Testis (tissue), 2 donors: ENCODE measurements at regions not wholly inside any gene's neighbourhood (a gene's known extent, or its start where the extent isn't known, plus 50 kb on each side); places are given as distances from the start of the nearest gene placed in this dataset.

Source experiments
- DNase-seq: peaks from one replicate; pipeline ENCODE4 v3.0.0-alpha.2; 2019
- H3K27ac ChIP-seq, 2 donors: fragments of 200-600 bp; sonication (generic); one replicate each; pipeline ENCODE4 v1.5.1; 2019
- H3K27me3 ChIP-seq: fragments of 200-600 bp; sonication (generic); one replicate; pipeline ENCODE4 v1.5.1; 2019
- H3K36me3 ChIP-seq: fragments of 200-600 bp; sonication (generic); one replicate; pipeline ENCODE4 v1.5.1; 2017; ENCODE audit warnings: low read depth; ENCODE audit errors: missing control alignments
- H3K4me1 ChIP-seq: fragments of 200-600 bp; sonication (generic); one replicate; pipeline ENCODE4 v1.5.1; 2019
- H3K4me3 ChIP-seq, 2 donors: fragments of 200-600 bp; sonication (generic); one replicate each; pipeline ENCODE4 v1.5.1; 2017 to 2019
- H3K9me3 ChIP-seq: fragments of 200-600 bp; sonication (generic); one replicate; pipeline ENCODE4 v1.5.1; 2017
- CTCF ChIP-seq, 3 experiments: fragments of 450-650 bp in 2 of 3; fragments of 200-600 bp in 1 of 3; sonication (generic) in 1 of 3; IDR thresholded peaks; one replicate each; pipeline ENCODE4 v1.5.1; 2016 to 2019; ENCODE audit warnings: antibody characterized with exemption in 3 of 3, mild to moderate bottlenecking in 2 of 3, moderate library complexity in 1 of 3
- POLR2A ChIP-seq: fragments of 450-650 bp; IDR thresholded peaks from one replicate; pipeline ENCODE4 v1.6.1; 2017; ENCODE audit warnings: antibody characterized with exemption, mild to moderate bottlenecking, moderate library complexity
- WGBS, 2 donors: methylation state at CpG; one replicate each; pipeline ENCODE4 v1.1.5; 2018; 5-methylcytosine and 5-hydroxymethylcytosine counted together
- intact Hi-C: fragments of 100-400 bp; cut with DNase I; formaldehyde crosslinking; loops from one replicate; pipeline ENCODE4 v1.15.1; 2023; ENCODE audit warnings: low total_unique reads

GRCh38 chr7:156123362-156123761 is 311.1 kb upstream of the SHH start:
- Histone ChIP-seq H3K27ac (no peak overlapping the region), H3K27me3 (no peaks in the 10 kb centered on the region), H3K9me3 (no peaks in the 10 kb centered on the region), H3K4me3 (no peak overlapping the region), H3K4me1 (peaks cover under 1% of the 10 kb centered on the region), H3K36me3 (no peaks in the 10 kb centered on the region)
- intact Hi-C loops, result no loop called here
- DNase-seq, result no peak
- TF ChIP-seq CTCF (IDR thresholded peaks at IDR 0.05) (no peak), POLR2A (no peak)
- WGBS, 2 donors, result 92 to 99% methylated on average over 21 to 25 of the region's 25 CpGs

- WGBS, 2 donors, result 88 to 91% methylated on average over 15 to 23 of the region's 23 CpGs
- no peaks in the 10 kb centered on the region for H3K27me3 ChIP-seq
- intact Hi-C loops, result no loop called here
- H3K4me1 ChIP-seq, result peaks cover 6% of the 10 kb centered on the region
- no peak overlapping the region for H3K27ac ChIP-seq
- no peaks in the 10 kb centered on the region for H3K9me3 ChIP-seq
- TF ChIP-seq POLR2A (no peak), CTCF (IDR thresholded peaks at IDR 0.05) (no peak)
- DNase-seq, result no peak
- H3K36me3 ChIP-seq, result no peaks in the 10 kb centered on the region
- H3K4me3 ChIP-seq, result no peak overlapping the region
Measured at GRCh38 chr7:156122752-156123354, 310.6 kb upstream of the SHH start.

- TF ChIP-seq POLR2A (no peak), CTCF (IDR thresholded peaks at IDR 0.05) (no peak)
- no peaks in the 10 kb centered on the region for H3K36me3 ChIP-seq
- no peak for DNase-seq
- intact Hi-C loops, result no loop called here
- H3K9me3 ChIP-seq, result no peaks in the 10 kb centered on the region
- H3K27ac ChIP-seq, result no peak overlapping the region
- no peaks in the 10 kb centered on the region for H3K27me3 ChIP-seq
- peaks cover 7% of the 10 kb centered on the region for H3K4me1 ChIP-seq
- WGBS, 2 donors, result 87 to 94% methylated on average over 17 of the region's 17 CpGs
- no peak overlapping the region for H3K4me3 ChIP-seq
Measured at GRCh38 chr7:156121956-156122355, 309.7 kb upstream of the SHH start.

- Histone ChIP-seq H3K9me3 (no peaks in the 10 kb centered on the region), H3K4me1 (peaks cover 7% of the 10 kb centered on the region), H3K36me3 (no peaks in the 10 kb centered on the region), H3K27ac (no peak overlapping the region), H3K4me3 (no peak overlapping the region), H3K27me3 (no peaks in the 10 kb centered on the region)
- intact Hi-C loops, result no loop called here
- 95% methylated on average over 4 to 10 of the region's 10 CpGs for WGBS, 2 donors
- no peak for DNase-seq
- TF ChIP-seq POLR2A (no peak), CTCF (IDR thresholded peaks at IDR 0.05) (no peak)
Measured at GRCh38 chr7:156121434-156121833, 309.2 kb upstream of the SHH start.

GRCh38 chr7:156120552-156120951 is 308.3 kb upstream of the SHH start:
- no peak overlapping the region for H3K27ac ChIP-seq
- H3K36me3 ChIP-seq, result no peaks in the 10 kb centered on the region
- WGBS, 2 donors, result 90 to 94% methylated on average over 17 of the region's 17 CpGs
- H3K4me1 ChIP-seq, result peaks cover 7% of the 10 kb centered on the region
- no peaks in the 10 kb centered on the region for H3K9me3 ChIP-seq
- no peaks in the 10 kb centered on the region for H3K27me3 ChIP-seq
- no peak overlapping the region for H3K4me3 ChIP-seq
- TF ChIP-seq CTCF (IDR thresholded peaks at IDR 0.05) (no peak), POLR2A (no peak)
- DNase-seq, result no peak
- intact Hi-C loops, result no loop called here
